Coronary artery (tissue), 2 donors: ENCODE measurements at regions not wholly inside any gene's neighbourhood (a gene's known extent, or its start where the extent isn't known, plus 50 kb on each side); places are given as distances from the start of the nearest gene placed in this dataset.

ENCODE experiments used
- DNase-seq: peaks from one replicate; pipeline ENCODE4 v3.0.0-alpha.2; 2017; ENCODE audit warnings: low spot score
- H3K27ac ChIP-seq, 2 donors: fragments of 200-600 bp; sonication (generic); one replicate each; pipeline ENCODE4 v1.5.1; 2016 to 2019
- H3K4me3 ChIP-seq: fragments of 200-600 bp; sonication (generic); 2 replicates; pipeline ENCODE4 v1.5.1; 2016; ENCODE audit warnings: mild to moderate bottlenecking, moderate library complexity
- TF ChIP-seq, protein P1 (sequence below): fragments of 200-600 bp; sonication (generic); IDR thresholded peaks from one replicate; pipeline ENCODE4 v1.5.1; 2019; ENCODE audit warnings: antibody characterized with exemption

DNA sequence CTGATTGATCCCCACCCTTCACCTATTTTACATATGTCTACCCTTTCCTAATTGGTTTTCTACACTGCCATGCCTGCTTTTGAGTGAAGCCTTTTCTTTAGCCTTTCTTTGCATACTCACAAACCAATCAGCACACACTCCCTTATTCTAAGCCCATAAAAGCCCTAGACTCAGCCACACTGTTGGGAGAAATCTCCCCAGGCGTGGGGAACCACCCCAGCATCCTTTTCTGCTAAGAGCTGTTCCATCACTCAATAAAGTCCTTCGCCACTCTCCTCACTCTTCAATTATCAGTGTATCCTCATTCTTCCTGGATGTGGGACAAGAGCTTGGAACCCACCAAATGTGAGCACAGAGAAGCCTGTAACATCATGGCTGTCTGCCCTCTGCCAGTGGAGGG is 343.6 kb downstream of the SLITRK1 start:
- TF ChIP-seq, protein P1, sequence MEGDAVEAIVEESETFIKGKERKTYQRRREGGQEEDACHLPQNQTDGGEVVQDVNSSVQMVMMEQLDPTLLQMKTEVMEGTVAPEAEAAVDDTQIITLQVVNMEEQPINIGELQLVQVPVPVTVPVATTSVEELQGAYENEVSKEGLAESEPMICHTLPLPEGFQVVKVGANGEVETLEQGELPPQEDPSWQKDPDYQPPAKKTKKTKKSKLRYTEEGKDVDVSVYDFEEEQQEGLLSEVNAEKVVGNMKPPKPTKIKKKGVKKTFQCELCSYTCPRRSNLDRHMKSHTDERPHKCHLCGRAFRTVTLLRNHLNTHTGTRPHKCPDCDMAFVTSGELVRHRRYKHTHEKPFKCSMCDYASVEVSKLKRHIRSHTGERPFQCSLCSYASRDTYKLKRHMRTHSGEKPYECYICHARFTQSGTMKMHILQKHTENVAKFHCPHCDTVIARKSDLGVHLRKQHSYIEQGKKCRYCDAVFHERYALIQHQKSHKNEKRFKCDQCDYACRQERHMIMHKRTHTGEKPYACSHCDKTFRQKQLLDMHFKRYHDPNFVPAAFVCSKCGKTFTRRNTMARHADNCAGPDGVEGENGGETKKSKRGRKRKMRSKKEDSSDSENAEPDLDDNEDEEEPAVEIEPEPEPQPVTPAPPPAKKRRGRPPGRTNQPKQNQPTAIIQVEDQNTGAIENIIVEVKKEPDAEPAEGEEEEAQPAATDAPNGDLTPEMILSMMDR = no peak
- no peak for DNase-seq
- no peak overlapping the region for H3K27ac ChIP-seq
- H3K4me3 ChIP-seq = no peak overlapping the region

GRCh38 chr13:83536941-83537340 is 345.3 kb downstream of the SLITRK1 start:
- no peak for DNase-seq
- TF ChIP-seq, protein P1 = no peak
- Histone ChIP-seq H3K27ac (no peak overlapping the region), H3K4me3 (no peak overlapping the region)

- Histone ChIP-seq H3K27ac (no peak overlapping the region), H3K4me3 (no peak overlapping the region)
- no peak for DNase-seq
- TF ChIP-seq, protein P1 = no peak
Observed at GRCh38 chr13:83536153-83536552, 346.1 kb downstream of the SLITRK1 start.

- TF ChIP-seq, protein P1 = no peak
- Histone ChIP-seq H3K4me3 (no peak overlapping the region), H3K27ac (no peak overlapping the region)
- DNase-seq = no peak
Observed at GRCh38 chr13:83532809-83533208, 349.5 kb downstream of the SLITRK1 start.

DNA sequence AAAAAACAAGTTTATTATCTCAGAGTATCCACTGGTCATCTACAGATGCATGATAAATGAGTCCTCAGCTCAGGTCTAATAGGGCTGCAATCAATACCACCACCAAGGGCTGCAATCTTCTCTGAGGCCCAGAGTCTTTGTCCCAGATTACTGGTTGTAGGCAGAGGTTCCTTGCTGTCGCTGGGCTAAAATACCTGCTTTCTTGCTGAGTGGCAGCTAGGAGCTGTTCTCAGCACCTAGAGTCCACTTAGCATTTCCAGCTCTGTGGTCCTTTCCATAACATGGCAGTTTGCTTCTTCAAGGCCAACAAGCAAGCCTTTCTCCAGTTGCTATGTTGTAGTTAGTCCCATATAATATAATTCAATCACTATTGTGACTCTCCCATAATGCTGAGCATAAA is 351.3 kb downstream of the SLITRK1 start:
- no peak overlapping the region for H3K4me3 ChIP-seq
- TF ChIP-seq, protein P1 = no peak

DNA sequence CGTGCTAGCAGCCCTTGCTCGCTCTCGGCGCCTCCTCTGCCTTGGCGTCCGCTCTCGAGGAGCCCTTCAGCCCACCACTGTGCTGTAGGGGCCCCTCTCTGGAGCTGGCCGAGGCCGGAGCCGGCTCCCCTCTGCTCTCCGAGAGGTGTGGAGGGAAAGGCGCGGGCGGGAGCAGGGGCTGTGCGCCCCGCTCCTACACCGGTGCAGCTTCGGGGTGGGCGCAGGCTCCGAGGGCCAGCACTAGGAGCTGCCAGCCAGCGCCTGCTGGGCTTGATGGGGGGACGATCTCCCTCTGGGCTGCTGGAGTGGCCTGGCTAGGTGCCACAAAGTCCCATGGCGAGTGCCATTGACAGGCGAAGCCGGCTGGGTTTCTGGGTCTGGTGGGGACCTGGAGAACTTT is 365.5 kb downstream of the SLITRK1 start:
- Histone ChIP-seq H3K4me3 (no peak overlapping the region), H3K27ac (no peak overlapping the region)
- TF ChIP-seq, protein P1 = no peak
- DNase-seq = no peak

More for the DNA sequence above, 351.3 kb downstream of the SLITRK1 start:
- H3K27ac ChIP-seq = no peak overlapping the region
- DNase-seq = no peak

GRCh38 chr13:83515268-83516015 is 366.8 kb downstream of the SLITRK1 start:
- no peak for DNase-seq
- TF ChIP-seq, protein P1 = no peak
- no peak overlapping the region for H3K4me3 ChIP-seq
- no peak overlapping the region for H3K27ac ChIP-seq
